GM19035 (cell line): ENCODE measurements at regions not wholly inside any gene's neighbourhood (a gene's known extent, or its start where the extent isn't known, plus 50 kb on each side); places are given as distances from the start of the nearest gene placed in this dataset.

Source experiments
- ATAC-seq: cut with Tn5 transposase; IDR thresholded peaks from one replicate; pipeline ENCODE4 v1.9.1; 2021; ENCODE audit not compliant: unreplicated experiment

DNA sequence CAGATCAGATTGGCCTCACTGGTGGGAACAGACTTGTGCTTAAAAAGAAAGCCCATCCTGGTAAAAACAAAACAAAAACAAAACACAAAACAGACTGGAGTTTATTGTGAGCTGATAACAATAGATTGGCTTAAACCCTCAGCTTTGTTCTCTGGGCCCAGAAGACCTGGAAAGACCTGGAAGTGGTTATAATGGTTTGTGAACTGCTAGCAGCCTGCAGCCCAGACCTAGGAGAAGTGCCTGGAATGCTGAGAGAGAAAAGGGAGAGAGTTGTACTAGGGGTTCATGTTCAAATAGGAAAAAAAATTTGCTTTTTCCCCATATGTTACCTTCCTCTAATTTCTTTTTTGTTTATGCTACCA is 396.6 kb downstream of the DMAC1 start:
- no peak for ATAC-seq

DNA sequence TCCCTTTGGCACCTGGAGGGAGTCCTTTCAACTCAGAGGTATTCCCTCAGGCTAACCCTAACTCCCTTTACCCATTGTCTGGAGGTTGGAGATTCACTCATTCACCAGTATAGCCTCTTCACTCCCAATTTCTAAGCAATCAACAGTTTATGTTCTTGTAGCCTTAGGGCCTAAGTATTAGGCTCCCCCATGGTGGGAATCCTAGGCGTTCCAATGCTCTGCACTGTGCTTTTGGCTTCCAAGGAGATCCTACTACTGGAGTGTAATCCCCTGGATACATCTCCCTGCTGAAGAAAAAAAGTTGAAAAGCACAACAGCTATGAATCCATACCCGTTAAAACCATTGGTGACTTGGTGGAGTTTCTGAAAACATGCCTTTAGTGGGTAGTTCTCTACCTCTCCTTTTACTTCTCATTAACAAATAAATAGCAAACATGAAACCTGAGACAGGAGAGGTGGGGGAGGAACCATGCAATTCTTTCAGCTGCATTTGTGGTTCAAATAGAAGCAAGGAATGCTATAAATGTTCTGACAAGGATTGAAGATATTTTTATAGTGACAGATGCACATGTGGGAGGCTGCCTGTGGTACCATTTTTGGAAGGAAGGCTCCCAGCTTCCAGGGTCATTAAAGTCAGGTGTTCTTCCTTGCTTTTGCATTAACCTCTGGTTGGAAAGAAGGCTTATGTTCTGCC is 397.1 kb downstream of the DMAC1 start:
- no peak for ATAC-seq

DNA sequence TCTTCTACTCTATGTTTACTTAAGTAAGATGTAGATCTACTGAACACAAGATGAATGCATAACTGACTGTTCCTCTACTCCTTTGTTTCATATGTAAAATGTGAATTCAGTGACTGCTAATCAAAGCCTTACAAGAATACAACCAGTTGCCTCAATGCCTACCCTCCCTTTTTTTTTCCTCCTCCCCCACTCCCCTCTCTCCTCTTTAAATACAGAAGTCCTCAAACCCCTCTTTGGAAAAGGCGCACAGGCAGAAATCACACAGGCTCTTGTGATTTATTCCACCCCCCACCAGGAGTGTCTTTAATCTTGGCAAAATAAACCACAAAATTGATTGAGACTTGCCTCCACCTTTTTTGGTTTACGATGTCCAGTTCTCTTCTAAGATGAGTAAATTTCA is 398.5 kb downstream of the DMAC1 start:
- no peak for ATAC-seq

DNA sequence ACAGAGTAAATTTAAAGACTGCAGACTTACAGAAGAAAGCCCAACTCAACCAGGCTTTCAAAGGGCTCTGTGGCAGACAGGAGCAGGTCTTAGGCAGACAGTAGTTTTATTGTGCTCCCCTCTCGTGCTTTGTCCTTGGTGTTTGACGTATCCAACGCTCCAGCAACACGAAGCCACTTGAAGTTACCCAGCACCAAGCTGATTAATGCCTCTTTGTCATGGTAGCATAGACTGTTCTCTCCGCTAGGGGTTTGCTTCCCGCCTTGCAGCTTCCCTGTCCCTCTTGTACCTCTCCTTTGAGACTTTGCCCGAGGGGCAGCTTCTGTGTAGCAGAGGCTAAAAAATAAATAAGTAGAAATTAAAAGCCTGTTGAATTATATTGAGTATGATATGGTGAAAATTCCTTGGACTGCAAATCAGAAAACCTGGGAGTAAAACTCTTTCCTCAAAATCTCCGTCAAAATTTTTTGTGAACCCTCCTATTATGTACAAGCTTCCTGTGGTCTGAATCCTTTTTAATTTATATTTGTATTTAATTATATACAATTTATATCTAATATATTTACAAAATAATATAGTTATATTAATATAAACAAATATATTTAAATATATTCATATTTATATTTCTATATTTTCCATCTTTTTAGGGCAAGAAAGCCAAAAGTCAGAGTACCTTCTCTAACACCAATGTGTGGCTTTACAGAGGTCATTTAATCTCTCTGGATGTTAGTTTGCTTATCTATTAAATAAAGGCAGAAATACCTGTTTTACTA is 405.4 kb downstream of the DMAC1 start:
- ATAC-seq, result no peak

DNA sequence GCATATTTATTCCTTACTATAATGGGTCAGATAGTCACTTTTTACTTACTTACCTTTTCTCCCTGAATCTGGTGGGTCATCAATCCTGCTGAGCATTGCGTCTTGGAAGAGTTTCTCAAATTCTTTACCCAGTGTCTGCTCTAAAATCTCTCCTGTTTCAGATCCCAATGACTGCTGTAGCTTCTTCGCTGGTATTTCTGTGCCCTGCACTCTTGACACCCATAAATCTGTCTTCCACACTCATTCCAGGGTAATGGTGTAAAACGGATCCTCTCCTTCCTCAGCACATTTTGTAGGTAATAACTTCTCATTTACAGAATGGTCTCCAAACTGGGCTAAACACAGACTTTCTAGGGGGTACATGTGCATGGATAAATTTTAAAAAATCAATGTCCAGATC is 407.4 kb downstream of the DMAC1 start:
- no peak for ATAC-seq

DNA sequence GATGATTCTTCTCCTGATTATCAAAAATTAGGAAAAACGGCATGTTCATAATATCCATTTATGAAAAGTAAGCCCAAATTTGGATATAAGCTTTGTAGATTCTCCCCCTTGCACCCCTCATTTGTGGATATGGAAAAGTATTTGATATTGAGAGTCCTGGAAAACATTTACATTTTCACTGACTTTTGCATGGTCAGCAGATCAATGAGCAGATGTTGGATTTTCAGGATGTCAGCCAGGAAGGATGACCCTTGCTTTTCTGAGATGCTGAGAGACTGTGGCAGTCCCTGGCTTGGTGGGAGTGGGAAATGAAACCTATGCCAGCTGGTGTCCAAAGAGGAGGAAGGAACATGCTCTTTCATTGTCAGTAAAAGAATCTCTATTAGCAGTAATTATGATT is 410.8 kb downstream of the DMAC1 start:
- ATAC-seq, result no peak

DNA sequence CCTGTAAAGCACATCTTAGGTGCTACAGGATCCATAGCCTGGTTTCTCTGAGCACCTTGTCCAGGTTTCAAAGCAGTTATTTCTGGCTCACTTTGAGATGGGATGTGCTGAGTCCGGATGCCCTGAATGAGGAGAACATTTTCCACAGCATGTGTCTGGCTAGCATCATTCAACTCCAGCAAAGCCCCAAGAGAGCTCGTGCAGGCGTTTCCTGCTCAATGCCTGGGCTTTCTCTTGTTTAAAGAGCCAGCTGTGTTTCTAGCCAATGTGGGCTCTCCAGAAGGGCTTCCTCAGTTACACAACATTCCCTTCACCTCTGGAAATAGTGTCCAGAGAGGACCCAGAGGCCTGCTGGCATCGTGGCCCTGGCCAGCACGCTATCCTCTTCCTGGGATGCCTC is 411.7 kb downstream of the DMAC1 start:
- no peak for ATAC-seq

DNA sequence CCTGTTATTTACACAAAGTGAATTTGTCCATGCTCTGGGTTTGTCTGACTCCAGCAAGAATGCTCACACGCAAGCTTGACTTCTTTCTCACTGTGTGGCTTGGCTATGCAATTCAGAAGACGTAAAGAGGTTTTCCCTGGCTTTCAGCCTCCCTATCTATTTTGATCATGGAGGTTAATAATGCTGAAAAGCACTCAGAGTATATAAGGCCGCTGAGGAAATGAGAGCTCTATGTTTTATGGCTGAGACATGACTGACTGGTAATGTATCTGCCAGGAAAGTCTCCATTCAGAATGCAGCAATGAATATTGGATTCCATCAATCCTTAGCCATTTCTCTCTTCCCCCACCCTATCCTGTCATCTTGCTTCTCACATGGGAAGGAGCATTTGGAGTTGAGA is 417.3 kb downstream of the DMAC1 start:
- ATAC-seq, result no peak

DNA sequence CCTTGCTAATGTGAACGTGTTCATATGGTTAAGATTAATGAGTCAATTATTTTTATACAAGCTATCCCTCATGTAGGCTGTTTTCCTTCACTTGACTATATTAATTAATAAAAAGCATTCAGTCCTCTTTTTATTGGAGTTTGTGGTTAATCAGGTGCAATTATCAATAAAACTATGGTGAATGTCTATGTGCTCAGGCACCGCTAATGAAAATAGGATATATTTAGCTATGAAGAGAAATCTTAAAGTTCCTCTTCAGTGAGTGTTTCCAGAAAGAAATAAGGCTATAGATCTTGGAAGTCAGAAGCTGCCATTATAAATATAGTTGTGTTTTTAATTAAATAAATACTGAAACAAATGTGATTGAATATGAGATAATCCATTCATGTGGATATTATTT is 422.1 kb downstream of the DMAC1 start:
- no peak for ATAC-seq

DNA sequence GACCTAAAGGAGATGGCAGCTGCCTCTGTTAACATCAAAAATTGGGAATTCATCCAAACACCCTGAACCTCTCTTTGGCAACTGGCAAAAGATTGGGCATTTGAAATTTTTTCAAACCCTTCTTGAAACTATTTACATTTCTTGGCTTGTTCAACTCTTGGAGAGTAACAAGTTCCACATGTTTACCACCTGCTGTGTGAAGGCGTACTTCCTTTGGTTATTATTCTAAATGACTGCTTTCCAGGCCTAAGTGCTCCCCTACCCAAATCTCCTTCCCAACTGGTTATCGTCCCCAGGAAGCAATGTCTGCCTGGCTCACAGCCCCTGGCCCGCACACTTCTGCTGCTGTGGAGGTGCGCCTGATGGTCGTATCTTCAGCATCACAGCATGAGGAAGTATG is 422.7 kb downstream of the DMAC1 start:
- no peak for ATAC-seq

DNA sequence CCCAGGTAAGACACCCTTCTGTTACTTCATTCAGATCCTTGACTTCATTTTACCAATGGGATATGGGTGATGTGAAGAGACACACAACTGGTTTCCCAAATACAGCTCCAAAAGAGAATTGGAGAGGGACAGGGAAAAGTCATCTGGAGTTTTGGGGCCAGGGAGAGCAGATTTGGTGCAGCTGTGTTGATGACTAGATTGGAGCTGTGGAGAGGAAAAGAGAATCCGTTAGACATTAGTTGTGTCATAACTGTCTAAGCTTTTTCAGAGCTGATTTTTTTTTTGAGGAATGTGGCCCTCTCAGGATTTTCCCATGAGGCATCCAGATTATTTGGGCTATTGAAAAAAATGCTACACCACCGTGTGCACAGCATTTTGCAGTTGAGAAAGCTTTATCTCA is 423.4 kb downstream of the DMAC1 start:
- no peak for ATAC-seq

DNA sequence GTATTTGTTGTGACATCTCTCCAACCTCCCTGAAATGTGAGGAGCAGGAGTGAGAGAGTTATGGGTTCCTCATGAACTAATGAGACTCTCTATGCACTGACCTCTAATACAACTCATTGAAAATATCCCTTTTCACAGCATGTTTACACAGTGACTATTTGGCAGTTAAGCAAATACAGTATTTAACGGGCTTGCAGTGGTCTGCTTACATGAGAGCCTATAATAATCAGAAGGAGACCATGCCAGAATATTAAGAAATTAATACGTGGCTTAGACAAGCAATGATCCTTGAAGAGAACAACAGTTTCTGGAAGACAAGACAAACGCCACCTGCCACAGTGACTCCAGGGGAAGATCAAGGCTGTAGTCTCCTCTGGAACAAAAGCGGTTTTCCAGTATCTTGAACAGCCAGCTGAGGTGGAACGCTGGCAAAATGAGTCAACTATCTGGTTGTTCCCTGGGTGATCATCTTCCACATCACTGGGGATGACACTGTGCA is 424.5 kb downstream of the DMAC1 start:
- no peak for ATAC-seq

DNA sequence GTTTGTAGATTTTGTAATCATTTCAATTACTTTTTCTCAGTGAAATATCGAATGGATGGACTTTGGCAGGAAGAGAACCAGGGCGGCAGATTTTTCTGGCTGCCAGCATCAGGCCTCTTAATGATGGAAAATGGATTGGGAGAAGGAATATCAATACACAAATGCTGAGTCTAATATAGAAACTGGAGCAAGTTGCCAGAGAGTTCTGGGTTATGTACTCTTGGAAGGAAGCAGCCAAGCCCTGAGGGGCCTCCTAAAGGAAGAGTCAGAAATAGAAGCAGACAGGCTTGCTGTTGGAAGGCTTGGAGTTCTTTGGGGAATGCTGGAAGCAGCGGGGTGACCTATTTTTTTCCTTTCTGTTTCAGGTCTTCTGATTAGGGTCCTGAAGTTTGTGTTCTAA is 428.6 kb downstream of the DMAC1 start:
- no peak for ATAC-seq

DNA sequence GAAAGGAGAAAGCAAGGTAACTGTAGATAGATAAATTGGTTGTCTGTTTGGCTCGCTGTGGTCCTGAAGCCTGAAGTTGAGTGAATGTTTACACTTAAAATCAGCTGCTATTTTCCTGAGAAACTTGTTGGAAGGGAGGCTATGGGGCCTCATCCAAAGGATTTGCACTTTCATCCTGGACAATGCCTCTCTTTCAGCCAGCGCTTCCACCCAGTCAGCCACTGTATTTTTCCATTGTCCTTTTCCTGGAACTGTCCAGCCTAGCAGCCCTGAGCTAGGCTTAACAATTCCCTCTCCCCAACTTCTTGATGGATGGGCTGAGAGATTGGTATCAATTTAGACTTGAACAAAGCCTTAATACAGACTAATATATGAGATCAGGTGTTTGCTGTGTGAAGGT is 429.2 kb downstream of the DMAC1 start:
- no peak for ATAC-seq

DNA sequence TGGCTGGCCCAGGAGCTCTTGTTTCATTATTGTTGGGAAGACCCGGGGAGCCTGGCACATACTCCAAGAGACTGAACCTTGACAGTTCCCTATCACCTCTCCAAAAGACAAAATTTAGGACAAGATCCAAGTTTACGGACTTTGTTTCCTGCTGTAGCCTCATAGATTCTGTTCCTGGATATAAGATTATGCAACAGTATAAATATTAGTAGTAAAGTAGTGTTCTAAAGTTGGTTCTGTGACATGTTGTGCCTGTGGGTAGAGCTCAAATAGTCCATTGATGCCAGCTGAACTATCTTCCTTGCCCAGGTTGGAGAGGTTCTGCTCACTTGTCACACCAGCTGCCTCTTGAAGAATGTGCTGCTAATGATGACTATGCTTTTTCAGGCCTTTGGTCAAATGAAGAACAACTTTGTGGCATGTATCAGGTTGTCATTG is 430.2 kb downstream of the DMAC1 start:
- no peak for ATAC-seq

DNA sequence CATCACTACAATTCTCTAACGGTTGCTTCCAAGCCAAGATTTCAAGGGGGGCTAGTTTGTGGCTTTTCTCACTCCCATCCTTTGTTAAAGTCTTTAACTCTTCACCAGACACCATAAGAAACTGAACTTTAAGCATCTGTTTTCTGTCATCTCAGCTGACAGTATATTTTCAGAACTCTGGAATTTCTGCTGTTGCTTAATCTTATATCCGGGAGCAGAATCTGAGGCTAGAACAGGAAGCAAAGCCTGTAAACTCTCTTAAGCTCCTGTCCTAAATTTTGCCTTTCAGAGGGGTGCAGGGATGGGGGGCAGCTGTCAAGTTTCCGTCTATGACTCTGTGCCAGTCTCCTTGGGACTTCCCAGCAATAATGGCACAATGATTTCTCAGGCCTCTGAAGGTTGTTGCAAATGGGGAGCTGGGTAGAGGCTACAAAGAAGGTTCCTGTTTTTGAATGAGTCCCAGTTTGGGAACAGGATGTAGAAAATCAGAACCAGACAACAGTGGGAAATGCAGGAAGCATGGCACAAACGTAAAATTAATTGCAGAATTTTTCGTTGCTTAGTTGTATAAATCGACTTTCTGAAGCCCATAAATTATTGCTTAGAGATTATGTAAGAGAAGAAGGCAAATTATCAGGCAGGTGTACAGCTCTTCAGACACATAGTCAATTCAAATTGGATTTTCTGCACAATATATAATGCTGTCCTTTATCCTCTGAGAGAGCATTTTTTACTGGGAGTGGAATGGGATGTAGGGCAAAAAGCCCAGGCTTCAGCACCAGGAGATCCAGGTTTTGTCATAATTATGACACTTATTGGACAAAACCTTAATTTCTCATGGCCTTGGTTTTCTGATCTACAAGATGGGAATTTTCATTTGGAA is 430.9 kb downstream of the DMAC1 start:
- no peak for ATAC-seq

DNA sequence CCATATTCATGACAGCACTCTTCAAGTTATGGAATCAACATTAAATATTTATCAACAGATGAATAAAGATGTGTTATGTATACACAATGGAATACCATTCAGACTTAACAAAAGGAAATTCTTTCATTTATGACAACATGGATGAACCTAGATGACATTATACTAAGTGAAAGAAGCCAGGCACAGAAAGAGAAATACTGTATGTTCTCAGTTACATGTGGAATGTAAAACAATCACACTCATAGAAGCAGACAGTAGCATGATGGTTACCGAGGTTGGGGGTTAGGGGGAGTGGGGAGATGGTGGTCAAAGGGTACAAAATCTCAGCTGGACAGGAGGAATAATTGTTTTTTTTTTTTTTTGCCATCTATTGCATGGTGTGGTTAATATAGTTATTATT is 431.9 kb downstream of the DMAC1 start:
- no peak for ATAC-seq

DNA sequence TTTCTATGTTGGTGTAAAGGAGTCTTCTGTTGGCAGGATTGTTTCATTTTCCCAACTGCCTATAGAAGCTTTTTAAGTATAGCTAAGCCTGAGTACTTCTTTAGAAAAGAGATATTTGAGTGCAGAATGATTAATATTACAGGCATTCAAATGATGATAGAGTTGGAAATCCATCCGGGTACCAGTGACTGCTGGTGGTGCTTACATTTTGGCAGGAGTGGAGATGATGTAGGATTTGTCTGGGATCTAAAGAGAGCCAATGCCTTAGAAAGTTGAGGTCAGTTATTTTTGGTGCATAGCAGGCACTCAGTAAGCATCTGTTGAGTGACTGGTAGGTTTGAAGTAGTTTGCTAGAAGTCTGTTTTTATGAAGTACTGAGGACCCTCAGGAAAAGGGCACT is 433.5 kb downstream of the DMAC1 start:
- ATAC-seq, result no peak

DNA sequence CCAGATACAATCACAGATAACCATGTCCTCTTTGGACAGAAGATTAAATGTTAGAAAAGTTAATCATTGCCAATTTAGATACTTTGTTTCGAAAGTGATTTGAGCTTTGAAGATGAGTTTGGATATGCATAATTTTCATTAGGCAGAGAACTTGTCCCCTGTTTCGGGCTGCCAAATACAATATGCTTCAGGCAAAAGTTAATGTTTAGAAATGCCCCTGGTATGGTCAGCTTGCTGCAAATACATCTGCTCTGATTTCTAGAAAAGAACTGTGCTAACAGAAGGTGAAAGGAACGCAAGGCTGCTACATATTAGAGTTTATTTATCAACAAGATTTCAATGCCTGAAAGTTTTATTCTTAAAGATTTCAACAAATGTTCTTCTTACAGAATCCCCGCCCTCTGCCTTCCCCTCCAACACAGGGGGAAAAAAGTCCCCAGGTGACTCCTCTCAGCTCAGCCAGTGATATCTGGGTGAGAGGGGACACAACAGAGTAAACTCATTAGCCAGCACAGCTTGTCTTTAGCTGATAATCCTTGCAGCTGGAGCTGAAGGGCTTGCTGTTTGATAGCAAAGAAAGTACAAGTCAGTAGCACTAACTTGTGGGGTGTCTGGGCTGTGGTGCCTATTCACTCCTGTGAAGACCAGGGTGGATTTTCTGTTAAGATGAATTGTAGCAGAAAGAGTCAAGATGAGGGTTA is 435.7 kb downstream of the DMAC1 start:
- no peak for ATAC-seq

DNA sequence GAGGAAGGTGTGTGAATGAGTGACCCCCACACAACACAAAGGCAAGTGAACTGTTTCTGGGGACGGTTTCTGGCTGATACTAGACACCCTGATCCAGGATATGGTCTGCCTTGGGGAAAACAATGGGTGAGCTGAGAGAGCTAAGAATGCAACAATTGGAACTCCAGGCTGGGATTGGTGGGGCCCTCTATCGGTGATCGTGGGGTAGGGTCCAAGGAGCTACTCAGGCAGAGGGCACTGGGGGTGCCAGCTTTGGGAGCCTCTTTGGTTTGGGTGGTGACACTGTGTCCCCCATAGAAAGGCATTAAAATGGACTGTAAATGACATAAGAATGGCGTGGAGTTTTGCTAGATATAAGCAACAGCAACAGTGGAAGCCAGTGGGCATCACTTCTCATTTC is 439.1 kb downstream of the DMAC1 start:
- ATAC-seq, result no peak

DNA sequence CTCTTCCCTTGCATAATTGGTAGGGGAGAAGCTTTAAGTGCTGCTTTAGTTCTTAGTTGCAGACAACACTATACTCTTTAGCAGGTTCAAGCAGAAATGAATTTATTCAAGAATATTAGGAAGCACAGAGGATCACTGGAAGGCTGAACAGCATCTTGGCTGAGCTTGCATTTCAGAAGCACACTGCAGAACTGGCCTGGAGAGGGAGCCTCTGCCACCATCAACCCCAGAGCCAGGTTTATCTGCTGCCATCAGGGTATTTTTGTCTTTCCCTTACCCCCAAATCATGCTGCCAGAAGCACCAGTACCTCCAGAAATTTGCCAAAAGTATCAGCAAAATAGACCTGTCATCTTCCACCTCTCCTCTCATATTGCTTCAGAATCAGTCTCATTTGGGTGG is 440.7 kb downstream of the DMAC1 start:
- ATAC-seq, result no peak
